ENCODE measurements at regions not wholly inside any gene's neighbourhood (a gene's known extent, or its start where the extent isn't known, plus 50 kb on each side); places are given as distances from the start of the nearest gene placed in this dataset.

DNA sequence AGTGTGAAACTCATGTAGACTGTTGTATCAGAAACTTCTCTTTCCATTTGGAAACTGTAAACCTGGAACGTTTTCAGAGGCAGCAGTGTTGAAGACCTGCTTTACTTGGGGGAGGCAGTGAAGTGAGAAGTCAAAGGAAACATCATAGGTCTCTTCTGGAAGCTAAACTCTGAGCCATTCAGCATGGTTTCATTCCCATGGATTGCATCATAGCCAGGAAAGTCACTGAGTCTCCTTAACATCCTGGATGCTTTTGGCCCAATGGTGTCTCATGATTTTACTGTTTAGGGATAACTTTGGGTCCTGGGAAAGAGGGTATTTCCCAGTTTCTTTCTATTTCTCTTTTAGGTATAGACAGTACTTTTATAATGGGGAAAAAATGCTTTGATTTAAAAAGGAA, 153.2 kb upstream of the E2F8 start:
- TF ChIP-seq, protein P1, sequence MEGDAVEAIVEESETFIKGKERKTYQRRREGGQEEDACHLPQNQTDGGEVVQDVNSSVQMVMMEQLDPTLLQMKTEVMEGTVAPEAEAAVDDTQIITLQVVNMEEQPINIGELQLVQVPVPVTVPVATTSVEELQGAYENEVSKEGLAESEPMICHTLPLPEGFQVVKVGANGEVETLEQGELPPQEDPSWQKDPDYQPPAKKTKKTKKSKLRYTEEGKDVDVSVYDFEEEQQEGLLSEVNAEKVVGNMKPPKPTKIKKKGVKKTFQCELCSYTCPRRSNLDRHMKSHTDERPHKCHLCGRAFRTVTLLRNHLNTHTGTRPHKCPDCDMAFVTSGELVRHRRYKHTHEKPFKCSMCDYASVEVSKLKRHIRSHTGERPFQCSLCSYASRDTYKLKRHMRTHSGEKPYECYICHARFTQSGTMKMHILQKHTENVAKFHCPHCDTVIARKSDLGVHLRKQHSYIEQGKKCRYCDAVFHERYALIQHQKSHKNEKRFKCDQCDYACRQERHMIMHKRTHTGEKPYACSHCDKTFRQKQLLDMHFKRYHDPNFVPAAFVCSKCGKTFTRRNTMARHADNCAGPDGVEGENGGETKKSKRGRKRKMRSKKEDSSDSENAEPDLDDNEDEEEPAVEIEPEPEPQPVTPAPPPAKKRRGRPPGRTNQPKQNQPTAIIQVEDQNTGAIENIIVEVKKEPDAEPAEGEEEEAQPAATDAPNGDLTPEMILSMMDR (IDR thresholded peaks at IDR 0.05) = no peak

DNA sequence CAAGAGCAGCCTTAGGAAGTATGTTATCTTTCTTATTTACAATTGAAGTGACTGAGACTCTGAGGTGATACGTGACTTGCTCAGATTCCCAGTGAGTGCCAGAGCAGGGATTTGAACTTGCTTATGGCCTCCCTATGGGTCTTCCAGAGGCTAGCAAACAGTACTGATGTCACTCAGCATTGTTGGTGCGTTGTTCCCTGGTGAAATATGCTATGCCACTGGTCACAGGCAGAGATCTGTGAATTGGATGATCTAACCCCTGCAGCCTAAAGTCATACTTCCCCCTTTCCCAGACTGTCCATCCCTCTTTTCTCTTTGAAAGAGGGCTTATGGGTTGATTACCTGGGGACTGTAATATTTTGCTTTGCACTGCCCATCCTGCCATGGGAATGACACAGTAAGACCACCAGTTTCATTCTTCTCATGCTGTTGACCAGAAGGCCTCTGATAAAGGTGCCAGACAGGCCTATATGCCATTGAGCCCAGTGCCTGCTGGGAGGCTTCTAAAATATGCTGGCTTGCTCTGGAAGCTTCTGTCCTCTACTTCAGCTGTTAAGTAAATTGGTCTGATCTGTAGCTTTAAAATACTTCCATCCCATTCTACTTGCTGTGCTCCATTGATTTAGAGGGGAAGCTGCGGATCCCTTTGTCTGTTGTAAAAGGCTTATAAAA, 152.2 kb upstream of the E2F8 start:
- TF ChIP-seq, protein P1 (IDR thresholded peaks at IDR 0.05) = no peak

- TF ChIP-seq, protein P1 (IDR thresholded peaks at IDR 0.05) = no peak
Observed at GRCh38 chr11:19392321-19392720, 151.6 kb upstream of the E2F8 start.

DNA sequence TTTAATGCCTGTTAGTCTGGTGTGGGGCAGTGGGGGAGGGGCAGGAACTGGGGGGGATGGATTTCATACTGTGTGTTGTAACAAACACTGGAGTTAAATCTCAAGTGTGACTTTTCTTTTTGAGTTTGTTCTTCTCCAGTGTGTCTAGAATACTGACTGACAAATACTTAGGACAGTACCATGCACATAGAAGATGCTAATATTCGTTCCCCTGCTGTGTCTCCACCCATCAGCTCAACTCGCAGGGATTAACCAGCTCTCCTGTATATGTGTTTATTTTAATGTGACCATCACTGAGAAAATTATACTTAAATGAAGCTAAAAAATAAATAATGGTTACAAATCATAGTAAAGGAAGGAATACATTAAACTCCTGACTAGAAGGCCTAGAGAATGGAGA, 150.9 kb upstream of the E2F8 start:
- TF ChIP-seq, protein P1 (IDR thresholded peaks at IDR 0.05) = no peak

DNA sequence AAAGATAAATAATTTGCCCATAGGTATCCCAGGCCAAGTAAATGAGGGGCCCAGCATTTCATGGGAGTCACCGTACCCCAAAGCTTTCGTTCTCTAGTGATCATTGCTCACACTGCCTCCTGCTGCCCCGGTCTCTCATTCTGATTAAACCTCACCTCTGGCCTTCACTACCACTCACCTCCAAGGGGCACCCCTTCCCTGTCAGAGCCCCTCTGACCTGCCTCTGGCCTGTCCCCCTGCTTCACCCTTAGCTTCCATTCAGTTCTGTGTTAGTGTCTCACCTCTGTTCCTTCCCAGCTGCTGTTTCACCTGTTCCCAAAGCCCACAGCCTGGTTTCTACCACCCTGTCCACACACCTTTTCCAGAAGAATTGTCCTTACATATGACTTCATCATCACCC, 150.3 kb upstream of the E2F8 start:
- TF ChIP-seq, protein P1 (IDR thresholded peaks at IDR 0.05) = no peak

- TF ChIP-seq, protein P1 (IDR thresholded peaks at IDR 0.05) = no peak
Observed at GRCh38 chr11:19389787-19390303, 149.1 kb upstream of the E2F8 start.

DNA sequence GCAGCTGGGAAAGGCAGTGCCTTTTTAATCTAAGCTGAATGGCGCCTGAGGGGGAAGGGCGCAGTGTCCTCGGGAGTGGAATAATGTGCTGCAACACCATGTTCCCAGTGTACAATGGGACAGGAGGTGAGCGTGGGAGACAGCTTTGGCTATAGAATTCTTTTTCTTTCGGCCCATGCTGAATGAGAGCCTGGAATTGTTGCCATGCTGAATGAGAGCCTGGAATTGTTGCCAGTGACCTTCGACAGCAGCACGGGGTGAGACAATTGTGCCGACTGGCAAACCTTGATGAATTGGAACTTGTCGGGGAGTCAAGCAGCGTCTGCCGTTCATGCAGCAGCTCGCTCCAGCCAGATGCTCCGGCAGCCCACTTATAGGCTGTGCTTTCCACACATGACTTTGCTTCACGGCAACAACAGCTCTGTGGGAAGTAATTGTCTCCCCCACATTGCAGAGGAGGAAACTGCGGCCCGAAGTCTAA, 141.4 kb upstream of the E2F8 start:
- TF ChIP-seq, protein P1 (IDR thresholded peaks at IDR 0.05) = no peak

All from LNCAP (cell line).